ENCODE measurements at regions not wholly inside any gene's neighbourhood (a gene's known extent, or its start where the extent isn't known, plus 50 kb on each side); places are given as distances from the start of the nearest gene placed in this dataset.

GRCh38 chr10:107492389-107492788 is 327.9 kb upstream of the SORCS1 start:
- Histone ChIP-seq H3K27me3 (ENCODE audit: control insufficient read depth, insufficient read depth, low read length) (no peaks in the 10 kb centered on the region), H3K36me3 (ENCODE audit: control insufficient read depth, insufficient read depth, low read length) (no peaks in the 10 kb centered on the region), H3K4me1 (ENCODE audit: control insufficient read depth, insufficient read depth, low read length) (no peaks in the 10 kb centered on the region), H3K4me3 (ENCODE audit: low read length) (no peak overlapping the region), H3K27ac (ENCODE audit: low read length) (no peak overlapping the region), H3K9me3 (ENCODE audit: control insufficient read depth, insufficient read depth, low read length) (no peaks in the 10 kb centered on the region)
- no peak for DNase-seq (ENCODE audit: low read depth, low spot score)
- no CpG with 5 or more reads among the region's 1 CpG for WGBS (ENCODE audit: insufficient coverage, insufficient read length)

DNA sequence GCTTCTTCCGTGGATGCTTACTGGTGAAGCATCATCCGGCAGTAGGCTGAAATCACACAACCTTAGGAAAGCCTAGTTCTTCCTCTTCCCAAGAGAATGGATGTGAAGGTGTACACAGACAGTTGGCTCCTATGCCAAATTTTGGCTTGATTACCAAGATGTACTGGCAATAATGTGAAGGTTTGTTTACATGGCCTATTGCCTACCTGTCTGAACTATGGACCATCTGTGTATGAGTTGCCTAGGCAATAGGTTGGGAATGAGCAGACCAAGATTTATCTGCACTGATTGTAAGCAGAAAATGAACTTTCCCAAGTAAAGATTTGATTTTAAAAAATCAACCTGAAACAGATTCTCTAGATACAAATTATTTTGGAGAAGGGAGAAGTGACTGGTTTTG is 325.9 kb upstream of the SORCS1 start:
- no peak overlapping the region for H3K27ac ChIP-seq (ENCODE audit: low read length)
- DNase-seq (ENCODE audit: low read depth, low spot score): no peak
- no peak overlapping the region for H3K4me3 ChIP-seq (ENCODE audit: low read length)
- H3K4me1 ChIP-seq (ENCODE audit: control insufficient read depth, insufficient read depth, low read length): no peaks in the 10 kb centered on the region
- H3K36me3 ChIP-seq (ENCODE audit: control insufficient read depth, insufficient read depth, low read length): no peaks in the 10 kb centered on the region
- no peaks in the 10 kb centered on the region for H3K9me3 ChIP-seq (ENCODE audit: control insufficient read depth, insufficient read depth, low read length)
- no CpG with 5 or more reads among the region's 2 CpGs for WGBS (ENCODE audit: insufficient coverage, insufficient read length)
- H3K27me3 ChIP-seq (ENCODE audit: control insufficient read depth, insufficient read depth, low read length): no peaks in the 10 kb centered on the region

GRCh38 chr10:107487284-107487683 is 322.8 kb upstream of the SORCS1 start:
- DNase-seq (ENCODE audit: low read depth, low spot score): no peak
- no peaks in the 10 kb centered on the region for H3K4me1 ChIP-seq (ENCODE audit: control insufficient read depth, insufficient read depth, low read length)
- no peaks in the 10 kb centered on the region for H3K36me3 ChIP-seq (ENCODE audit: control insufficient read depth, insufficient read depth, low read length)
- H3K27ac ChIP-seq (ENCODE audit: low read length): no peak overlapping the region
- no peaks in the 10 kb centered on the region for H3K27me3 ChIP-seq (ENCODE audit: control insufficient read depth, insufficient read depth, low read length)
- H3K9me3 ChIP-seq (ENCODE audit: control insufficient read depth, insufficient read depth, low read length): no peaks in the 10 kb centered on the region
- no CpG with 5 or more reads among the region's 4 CpGs for WGBS (ENCODE audit: insufficient coverage, insufficient read length)
- H3K4me3 ChIP-seq (ENCODE audit: low read length): no peak overlapping the region

- Histone ChIP-seq H3K36me3 (ENCODE audit: control insufficient read depth, insufficient read depth, low read length) (no peaks in the 10 kb centered on the region), H3K4me3 (ENCODE audit: low read length) (no peak overlapping the region), H3K9me3 (ENCODE audit: control insufficient read depth, insufficient read depth, low read length) (no peaks in the 10 kb centered on the region), H3K27ac (ENCODE audit: low read length) (no peak overlapping the region), H3K4me1 (ENCODE audit: control insufficient read depth, insufficient read depth, low read length) (no peaks in the 10 kb centered on the region), H3K27me3 (ENCODE audit: control insufficient read depth, insufficient read depth, low read length) (no peaks in the 10 kb centered on the region)
- no CpG with 5 or more reads among the region's 2 CpGs for WGBS (ENCODE audit: insufficient coverage, insufficient read length)
- no peak for DNase-seq (ENCODE audit: low read depth, low spot score)
These were observed 320.5 kb upstream of the SORCS1 start for GRCh38 chr10:107485019-107485418.

GRCh38 chr10:107481881-107482280 is 317.4 kb upstream of the SORCS1 start:
- H3K4me3 ChIP-seq (ENCODE audit: low read length): no peak overlapping the region
- H3K9me3 ChIP-seq (ENCODE audit: control insufficient read depth, insufficient read depth, low read length): no peaks in the 10 kb centered on the region
- no peaks in the 10 kb centered on the region for H3K36me3 ChIP-seq (ENCODE audit: control insufficient read depth, insufficient read depth, low read length)
- H3K27ac ChIP-seq (ENCODE audit: low read length): no peak overlapping the region
- H3K4me1 ChIP-seq (ENCODE audit: control insufficient read depth, insufficient read depth, low read length): no peaks in the 10 kb centered on the region
- WGBS (ENCODE audit: insufficient coverage, insufficient read length): no CpG with 5 or more reads among the region's 7 CpGs
- DNase-seq (ENCODE audit: low read depth, low spot score): no peak
- no peaks in the 10 kb centered on the region for H3K27me3 ChIP-seq (ENCODE audit: control insufficient read depth, insufficient read depth, low read length)

DNA sequence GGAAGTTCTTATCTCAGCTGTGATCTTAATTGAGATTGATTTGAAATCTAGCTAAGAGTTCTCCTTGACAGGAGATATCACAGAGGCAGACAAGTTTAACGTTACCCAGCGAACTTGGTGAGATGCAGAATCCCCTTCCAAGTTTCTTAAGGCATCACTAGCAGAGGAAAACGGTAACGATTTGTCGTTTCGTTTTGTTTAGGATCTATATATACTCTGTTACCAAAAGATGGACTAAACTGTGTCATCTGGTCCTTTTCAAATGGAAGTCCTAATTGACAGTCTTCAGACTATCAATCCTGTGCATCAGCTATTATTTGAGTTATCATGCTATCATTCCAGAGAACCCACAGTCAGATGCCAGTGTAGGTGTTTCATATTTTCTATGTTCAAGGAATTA is 316.7 kb upstream of the SORCS1 start:
- H3K27ac ChIP-seq (ENCODE audit: low read length): no peak overlapping the region
- DNase-seq (ENCODE audit: low read depth, low spot score): no peak
- WGBS (ENCODE audit: insufficient coverage, insufficient read length): no CpG with 5 or more reads among the region's 6 CpGs
- no peaks in the 10 kb centered on the region for H3K4me1 ChIP-seq (ENCODE audit: control insufficient read depth, insufficient read depth, low read length)
- no peak overlapping the region for H3K4me3 ChIP-seq (ENCODE audit: low read length)
- H3K9me3 ChIP-seq (ENCODE audit: control insufficient read depth, insufficient read depth, low read length): no peaks in the 10 kb centered on the region
- H3K36me3 ChIP-seq (ENCODE audit: control insufficient read depth, insufficient read depth, low read length): no peaks in the 10 kb centered on the region
- no peaks in the 10 kb centered on the region for H3K27me3 ChIP-seq (ENCODE audit: control insufficient read depth, insufficient read depth, low read length)

DNA sequence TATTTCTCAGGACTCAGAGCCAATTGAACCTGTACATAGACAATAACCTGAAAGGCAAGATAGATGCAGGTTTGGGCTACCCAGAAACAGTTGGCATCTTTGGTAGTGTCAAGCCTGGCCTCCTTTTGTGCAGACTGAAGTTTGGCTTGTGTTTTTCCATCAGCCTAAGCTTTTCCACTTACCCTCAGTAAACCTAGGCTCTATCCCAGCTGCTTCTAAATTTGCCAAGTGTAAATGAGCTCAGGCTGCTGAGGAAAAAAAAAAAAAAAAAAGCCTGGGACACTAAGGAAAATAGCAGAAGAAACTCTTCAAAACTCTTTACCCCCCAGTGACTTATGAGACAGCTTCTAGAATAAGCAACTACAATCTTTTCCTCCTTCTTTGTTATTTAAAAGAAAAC is 316.3 kb upstream of the SORCS1 start:
- H3K27me3 ChIP-seq (ENCODE audit: control insufficient read depth, insufficient read depth, low read length): no peaks in the 10 kb centered on the region
- DNase-seq (ENCODE audit: low read depth, low spot score): no peak

DNA sequence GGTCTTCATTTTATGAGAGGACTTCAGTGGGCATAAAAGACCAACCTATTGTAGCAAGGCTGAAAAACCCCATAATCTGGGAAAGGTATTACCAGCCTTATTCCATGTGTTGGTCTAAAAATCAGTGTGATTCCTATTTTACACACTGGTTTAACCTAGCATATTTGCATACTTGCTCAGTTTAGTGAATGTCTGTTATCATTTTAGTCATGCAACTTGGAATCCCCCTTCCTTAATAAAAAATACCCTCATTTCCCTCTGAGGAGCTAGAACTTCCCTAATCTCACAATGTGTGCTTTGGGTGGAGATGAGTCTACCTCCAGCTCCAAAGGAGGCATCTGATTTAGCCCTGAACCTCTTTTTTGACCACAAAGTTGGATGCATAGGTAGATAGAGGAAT is 312.8 kb upstream of the SORCS1 start:
- H3K36me3 ChIP-seq (ENCODE audit: control insufficient read depth, insufficient read depth, low read length): no peaks in the 10 kb centered on the region
- no peaks in the 10 kb centered on the region for H3K9me3 ChIP-seq (ENCODE audit: control insufficient read depth, insufficient read depth, low read length)
- H3K4me3 ChIP-seq (ENCODE audit: low read length): no peak overlapping the region
- no peak overlapping the region for H3K27ac ChIP-seq (ENCODE audit: low read length)
- H3K4me1 ChIP-seq (ENCODE audit: control insufficient read depth, insufficient read depth, low read length): no peaks in the 10 kb centered on the region
- no peak for DNase-seq (ENCODE audit: low read depth, low spot score)
- H3K27me3 ChIP-seq (ENCODE audit: control insufficient read depth, insufficient read depth, low read length): no peaks in the 10 kb centered on the region

More for the DNA sequence above, 316.3 kb upstream of the SORCS1 start:
- Histone ChIP-seq H3K9me3 (ENCODE audit: control insufficient read depth, insufficient read depth, low read length) (no peaks in the 10 kb centered on the region), H3K4me1 (ENCODE audit: control insufficient read depth, insufficient read depth, low read length) (no peaks in the 10 kb centered on the region), H3K36me3 (ENCODE audit: control insufficient read depth, insufficient read depth, low read length) (no peaks in the 10 kb centered on the region), H3K27ac (ENCODE audit: low read length) (no peak overlapping the region), H3K4me3 (ENCODE audit: low read length) (no peak overlapping the region)

- Histone ChIP-seq H3K4me3 (ENCODE audit: low read length) (no peak overlapping the region), H3K36me3 (ENCODE audit: control insufficient read depth, insufficient read depth, low read length) (no peaks in the 10 kb centered on the region), H3K9me3 (ENCODE audit: control insufficient read depth, insufficient read depth, low read length) (no peaks in the 10 kb centered on the region), H3K27me3 (ENCODE audit: control insufficient read depth, insufficient read depth, low read length) (no peaks in the 10 kb centered on the region), H3K27ac (ENCODE audit: low read length) (no peak overlapping the region), H3K4me1 (ENCODE audit: control insufficient read depth, insufficient read depth, low read length) (no peaks in the 10 kb centered on the region)
- WGBS (ENCODE audit: insufficient coverage, insufficient read length): no CpG with 5 or more reads among the region's 2 CpGs
- no peak for DNase-seq (ENCODE audit: low read depth, low spot score)
These were observed 311.9 kb upstream of the SORCS1 start for GRCh38 chr10:107476408-107476807.

GRCh38 chr10:107474650-107475049 is 310.1 kb upstream of the SORCS1 start:
- Histone ChIP-seq H3K36me3 (ENCODE audit: control insufficient read depth, insufficient read depth, low read length) (no peaks in the 10 kb centered on the region), H3K4me3 (ENCODE audit: low read length) (no peak overlapping the region), H3K4me1 (ENCODE audit: control insufficient read depth, insufficient read depth, low read length) (no peaks in the 10 kb centered on the region), H3K27ac (ENCODE audit: low read length) (no peak overlapping the region), H3K9me3 (ENCODE audit: control insufficient read depth, insufficient read depth, low read length) (no peaks in the 10 kb centered on the region), H3K27me3 (ENCODE audit: control insufficient read depth, insufficient read depth, low read length) (no peaks in the 10 kb centered on the region)
- no peak for DNase-seq (ENCODE audit: low read depth, low spot score)
- no CpG with 5 or more reads among the region's 1 CpG for WGBS (ENCODE audit: insufficient coverage, insufficient read length)

GRCh38 chr10:107473225-107473624 is 308.7 kb upstream of the SORCS1 start:
- H3K9me3 ChIP-seq (ENCODE audit: control insufficient read depth, insufficient read depth, low read length): no peaks in the 10 kb centered on the region
- H3K4me3 ChIP-seq (ENCODE audit: low read length): no peak overlapping the region
- no peaks in the 10 kb centered on the region for H3K36me3 ChIP-seq (ENCODE audit: control insufficient read depth, insufficient read depth, low read length)
- H3K27me3 ChIP-seq (ENCODE audit: control insufficient read depth, insufficient read depth, low read length): no peaks in the 10 kb centered on the region
- no peak overlapping the region for H3K27ac ChIP-seq (ENCODE audit: low read length)
- no peaks in the 10 kb centered on the region for H3K4me1 ChIP-seq (ENCODE audit: control insufficient read depth, insufficient read depth, low read length)
- WGBS (ENCODE audit: insufficient coverage, insufficient read length): no CpG with 5 or more reads among the region's 2 CpGs
- no peak for DNase-seq (ENCODE audit: low read depth, low spot score)
